ENCODE measurements at regions not wholly inside any gene's neighbourhood (a gene's known extent, or its start where the extent isn't known, plus 50 kb on each side); places are given as distances from the start of the nearest gene placed in this dataset.

DNA sequence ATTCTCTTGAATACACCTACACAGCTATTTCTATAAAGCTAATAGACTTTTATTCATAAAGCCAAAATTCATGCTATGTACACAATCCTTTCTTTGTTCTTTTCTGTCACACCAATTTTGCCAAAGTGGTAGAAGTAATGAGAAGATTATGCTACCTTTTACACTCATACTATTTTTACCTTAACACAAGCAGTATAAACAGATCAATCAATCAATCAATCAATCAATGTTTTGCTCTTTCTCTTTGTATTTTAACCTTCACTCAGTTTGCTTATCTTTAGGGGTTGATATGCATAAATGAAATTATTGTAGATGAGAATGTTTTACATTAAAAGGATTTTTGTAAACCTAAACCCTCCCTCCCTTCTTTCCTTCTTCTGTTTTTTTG is 878.6 kb downstream of the RAPGEF2 start:
- H3K27ac ChIP-seq = no peak overlapping the region
- TF ChIP-seq, protein P1, sequence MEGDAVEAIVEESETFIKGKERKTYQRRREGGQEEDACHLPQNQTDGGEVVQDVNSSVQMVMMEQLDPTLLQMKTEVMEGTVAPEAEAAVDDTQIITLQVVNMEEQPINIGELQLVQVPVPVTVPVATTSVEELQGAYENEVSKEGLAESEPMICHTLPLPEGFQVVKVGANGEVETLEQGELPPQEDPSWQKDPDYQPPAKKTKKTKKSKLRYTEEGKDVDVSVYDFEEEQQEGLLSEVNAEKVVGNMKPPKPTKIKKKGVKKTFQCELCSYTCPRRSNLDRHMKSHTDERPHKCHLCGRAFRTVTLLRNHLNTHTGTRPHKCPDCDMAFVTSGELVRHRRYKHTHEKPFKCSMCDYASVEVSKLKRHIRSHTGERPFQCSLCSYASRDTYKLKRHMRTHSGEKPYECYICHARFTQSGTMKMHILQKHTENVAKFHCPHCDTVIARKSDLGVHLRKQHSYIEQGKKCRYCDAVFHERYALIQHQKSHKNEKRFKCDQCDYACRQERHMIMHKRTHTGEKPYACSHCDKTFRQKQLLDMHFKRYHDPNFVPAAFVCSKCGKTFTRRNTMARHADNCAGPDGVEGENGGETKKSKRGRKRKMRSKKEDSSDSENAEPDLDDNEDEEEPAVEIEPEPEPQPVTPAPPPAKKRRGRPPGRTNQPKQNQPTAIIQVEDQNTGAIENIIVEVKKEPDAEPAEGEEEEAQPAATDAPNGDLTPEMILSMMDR (IDR thresholded peaks at IDR 0.05) = no peak
- no peak for TF ChIP-seq ZFX (IDR thresholded peaks at IDR 0.05; ENCODE audit: borderline replicate concordance)

DNA sequence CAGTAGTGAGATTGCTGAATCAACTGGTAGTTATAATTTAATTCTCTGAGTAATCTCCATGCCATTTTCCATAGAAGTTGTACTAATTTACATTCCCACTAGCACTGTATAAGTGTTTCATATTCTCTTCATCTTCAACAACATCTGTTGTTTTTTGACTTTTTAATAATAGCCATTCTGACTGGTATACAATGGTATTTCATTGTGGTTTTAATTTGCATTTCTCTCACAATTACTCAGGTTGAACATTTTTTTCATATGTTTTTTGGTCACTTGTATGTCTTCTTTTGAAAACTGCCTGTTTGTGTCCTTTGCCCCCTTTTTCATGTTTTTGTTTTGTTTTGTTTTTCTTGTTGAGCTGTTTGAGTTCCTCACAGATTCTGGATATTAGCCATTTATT is 880.2 kb downstream of the RAPGEF2 start:
- no peak overlapping the region for H3K27ac ChIP-seq
- TF ChIP-seq ZFX (IDR thresholded peaks at IDR 0.05; ENCODE audit: borderline replicate concordance) = no peak
- TF ChIP-seq, protein P1 (IDR thresholded peaks at IDR 0.05) = no peak

DNA sequence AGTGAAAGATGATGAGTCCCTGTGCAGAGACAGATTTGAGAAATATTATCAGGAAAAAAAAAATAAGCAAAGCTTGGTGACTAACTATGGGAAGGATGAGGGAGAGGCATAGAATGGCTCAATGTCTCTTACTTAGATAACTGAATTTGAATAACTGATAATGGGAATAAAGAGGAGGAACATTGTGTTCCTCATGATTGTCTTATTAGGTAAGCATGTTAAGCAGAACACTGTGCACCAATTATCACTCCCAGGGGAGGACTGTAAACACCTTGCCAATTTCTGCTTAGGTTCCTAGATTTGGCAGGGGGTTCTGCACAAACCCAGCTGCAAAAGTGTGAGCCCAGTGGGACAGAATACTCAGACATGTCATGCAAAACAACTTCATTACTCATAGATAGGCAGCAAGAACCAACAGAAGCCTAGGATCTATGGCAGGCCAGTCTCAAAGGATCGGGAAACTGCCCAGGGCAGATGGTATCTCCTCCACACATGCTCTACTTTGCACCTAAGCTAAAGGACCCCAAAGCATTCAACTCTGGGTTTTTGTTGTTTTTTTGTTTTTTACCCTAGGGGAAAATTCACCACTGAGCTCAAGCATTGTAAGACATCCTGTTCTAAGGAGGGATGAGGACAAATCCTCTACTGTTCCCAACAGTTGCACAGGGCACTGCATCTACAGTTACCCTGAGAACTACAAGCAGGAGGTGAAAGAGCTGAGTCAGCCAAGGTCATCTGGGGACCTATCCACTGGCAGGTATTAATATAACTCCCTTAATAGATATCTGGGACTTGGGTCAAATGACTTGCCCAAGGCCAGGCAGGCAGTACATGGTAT is 907.0 kb downstream of the RAPGEF2 start:
- H3K27ac ChIP-seq = no peak overlapping the region
- TF ChIP-seq, protein P1 (IDR thresholded peaks at IDR 0.05) = no peak
- TF ChIP-seq ZFX (IDR thresholded peaks at IDR 0.05; ENCODE audit: borderline replicate concordance) = no peak

DNA sequence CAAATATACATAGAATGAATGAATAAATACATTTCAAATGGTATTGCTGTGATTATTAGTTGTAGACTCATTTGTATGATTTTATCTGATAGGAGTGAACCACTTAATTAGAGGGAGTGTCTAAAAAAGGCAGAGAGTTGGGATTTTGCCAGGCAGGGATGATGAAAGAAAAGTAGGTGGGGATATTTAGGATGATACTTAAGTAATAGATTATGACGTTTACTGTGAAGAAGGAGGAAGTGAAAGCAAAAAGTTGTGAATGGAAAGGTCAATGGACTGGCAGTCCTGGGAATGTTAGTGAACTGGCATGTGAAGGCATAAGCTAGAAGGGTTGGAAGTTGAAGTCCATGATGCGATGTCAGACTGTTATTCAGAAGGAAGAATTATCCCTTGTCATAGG is 917.1 kb downstream of the RAPGEF2 start:
- no peak overlapping the region for H3K27ac ChIP-seq
- TF ChIP-seq ZFX (IDR thresholded peaks at IDR 0.05; ENCODE audit: borderline replicate concordance) = no peak

DNA sequence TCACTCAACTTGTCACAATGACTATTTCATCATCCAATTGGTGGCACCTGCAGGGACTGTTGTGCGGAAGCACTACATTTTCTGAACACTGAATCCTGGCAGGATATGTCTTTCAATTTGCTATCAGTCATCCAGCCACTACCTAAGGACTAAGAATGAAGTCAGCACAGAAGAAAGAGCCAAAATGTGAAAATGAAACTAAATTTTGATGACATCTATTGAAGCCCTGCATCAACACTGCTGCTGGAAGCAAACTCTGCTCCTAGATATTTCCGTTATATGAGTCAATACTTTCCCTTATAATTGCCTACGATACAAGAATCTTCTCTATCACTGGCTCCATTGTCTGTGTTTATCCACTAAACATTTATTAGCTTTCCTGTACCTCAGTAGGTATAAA is 917.9 kb downstream of the RAPGEF2 start:
- TF ChIP-seq, protein P1 (IDR thresholded peaks at IDR 0.05) = no peak
- no peak for TF ChIP-seq ZFX (IDR thresholded peaks at IDR 0.05; ENCODE audit: borderline replicate concordance)
- H3K27ac ChIP-seq = no peak overlapping the region

DNA sequence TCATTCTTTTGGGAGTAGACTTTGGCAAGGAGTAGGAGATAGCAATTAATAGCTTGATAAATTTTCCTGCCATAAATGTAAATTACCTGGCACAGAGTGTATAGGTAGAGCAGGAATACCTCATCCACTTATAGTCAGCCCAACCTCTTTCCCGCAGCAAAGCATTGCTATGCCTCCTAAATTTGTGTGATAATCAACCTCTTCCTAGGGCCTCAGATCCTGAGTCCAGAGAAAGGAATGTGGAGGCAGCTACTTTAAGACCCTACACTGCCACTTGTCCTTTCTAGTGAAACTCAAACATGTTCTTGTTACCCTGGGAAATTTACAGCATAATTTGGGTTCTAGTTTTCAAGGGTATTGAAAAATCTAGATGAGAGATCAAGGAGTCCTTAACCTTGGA is 919.0 kb downstream of the RAPGEF2 start:
- TF ChIP-seq, protein P1 (IDR thresholded peaks at IDR 0.05) = no peak
- TF ChIP-seq ZFX (IDR thresholded peaks at IDR 0.05; ENCODE audit: borderline replicate concordance) = no peak

DNA sequence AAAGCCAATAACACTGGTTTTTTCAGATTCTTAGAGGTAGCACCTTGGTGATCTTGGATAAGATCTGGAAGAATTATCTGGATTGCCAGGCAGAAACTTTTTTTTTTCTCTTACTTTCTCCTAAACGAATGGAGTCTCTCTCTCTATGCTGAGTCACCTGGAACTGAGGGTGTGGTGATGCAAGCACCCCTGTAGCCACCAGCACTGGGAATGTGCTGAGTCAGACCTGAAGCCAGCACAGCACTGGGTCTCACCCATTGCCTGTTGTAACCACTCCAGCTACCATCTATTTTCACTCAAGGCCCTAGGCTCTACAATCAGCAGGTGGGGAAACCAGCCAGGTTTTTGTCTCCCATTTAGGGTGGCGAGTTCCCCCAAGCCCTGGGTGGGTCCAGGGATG is 923.8 kb downstream of the RAPGEF2 start:
- no peak overlapping the region for H3K27ac ChIP-seq
- TF ChIP-seq, protein P1 (IDR thresholded peaks at IDR 0.05) = no peak
- TF ChIP-seq ZFX (IDR thresholded peaks at IDR 0.05; ENCODE audit: borderline replicate concordance) = no peak

More for the DNA sequence above, 919.0 kb downstream of the RAPGEF2 start:
- no peak overlapping the region for H3K27ac ChIP-seq

Measured in 22Rv1 (cell line).